K562 (cell line): ENCODE measurements at regions not wholly inside any gene's neighbourhood (a gene's known extent, or its start where the extent isn't known, plus 50 kb on each side); places are given as distances from the start of the nearest gene placed in this dataset.
A peak's percentile ranks its signal among the peaks of the same experiment; 100 is the strongest.

Source experiments
- CC2D1A ChIP-seq: fragments of 450-650 bp; IDR thresholded peaks from 2 replicates; pipeline ENCODE4 v1.6.1; 2017; ENCODE audit warnings: mild to moderate bottlenecking
- CREM ChIP-seq: IDR thresholded peaks from 2 replicates; pipeline ENCODE4 v1.6.1; 2014; ENCODE audit warnings: antibody characterized with exemption, low read depth
- CSDE1 ChIP-seq, 2 experiments: fragments of 450-650 bp; IDR thresholded peaks; 2 replicates each; pipeline ENCODE4 v1.6.1; 2016; ENCODE audit warnings: mild to moderate bottlenecking in 1 of 2
- FOXK2 ChIP-seq, 2 experiments: fragments of 450-650 bp; IDR thresholded peaks in 1 of 2; conservative IDR thresholded peaks in 1 of 2; 2 replicates each; pipeline ENCODE4 v1.6.1; 2016; ENCODE audit warnings: low read depth in 2 of 2, mild to moderate bottlenecking in 1 of 2
- KLF10 ChIP-seq: fragments of 250-450 bp; sonication (Bioruptor Pico); IDR thresholded peaks from 2 replicates; pipeline ENCODE4 v1.6.1; 2021; ENCODE audit warnings: matching md5 sums
- KLF16 ChIP-seq: IDR thresholded peaks from 2 replicates; pipeline ENCODE4 v1.6.1; 2016; ENCODE audit warnings: antibody characterized with exemption
- L3MBTL2 ChIP-seq: fragments of 450-650 bp; IDR thresholded peaks from 2 replicates; pipeline ENCODE4 v1.6.1; 2016; ENCODE audit warnings: mild to moderate bottlenecking, moderate library complexity
- RBM17 ChIP-seq: fragments of 200-400 bp; formaldehyde crosslinking; IDR thresholded peaks from 2 replicates; pipeline ENCODE4 v1.6.1; 2017; ENCODE audit warnings: low read depth, mild to moderate bottlenecking, low read length, borderline replicate concordance
- RFX1 ChIP-seq: fragments of 450-650 bp; IDR thresholded peaks from 2 replicates; pipeline ENCODE4 v1.6.1; 2016; ENCODE audit warnings: mild to moderate bottlenecking, moderate library complexity
- SETDB1 ChIP-seq: IDR thresholded peaks from one replicate; pipeline ENCODE4 v1.6.1; 2012; ENCODE audit warnings: low read length, control low read depth, inconsistent platforms
- SIRT6 ChIP-seq: IDR thresholded peaks from one replicate; pipeline ENCODE4 v1.6.1; 2012; ENCODE audit warnings: low read depth, mild to moderate bottlenecking, control low read depth, inconsistent platforms, low read length, moderate library complexity
- SMAD1 ChIP-seq: fragments of 150-350 bp; IDR thresholded peaks from 2 replicates; pipeline ENCODE4 v1.6.1; 2014; ENCODE audit warnings: low read length, low read depth; ENCODE audit not compliant: partially characterized antibody
- SUPT5H ChIP-seq: fragments of 450-650 bp; IDR thresholded peaks from 2 replicates; pipeline ENCODE4 v1.6.1; 2016
- TSC22D4 ChIP-seq: fragments of 450-650 bp; IDR thresholded peaks from 2 replicates; pipeline ENCODE4 v1.6.1; 2016; ENCODE audit warnings: missing genetic modification characterization, missing biosample characterization, control low read depth
- XRCC4 ChIP-seq: IDR thresholded peaks from one replicate; pipeline ENCODE4 v1.6.1; 2011; ENCODE audit not compliant: insufficient read depth, insufficient read length; ENCODE audit errors: extremely low read depth
- XRCC5 ChIP-seq: fragments of 200-400 bp; formaldehyde crosslinking; IDR thresholded peaks from 2 replicates; pipeline ENCODE4 v1.6.1; 2017; ENCODE audit warnings: low read depth, mild to moderate bottlenecking, low read length
- ZNF431 ChIP-seq: sonication (generic); formaldehyde crosslinking; IDR thresholded peaks from 2 replicates; pipeline ENCODE4 v1.8.0; 2022; ENCODE audit warnings: mild to moderate bottlenecking, missing genetic modification reagents
- TF ChIP-seq, protein P1 (sequence below): sonication (generic); formaldehyde crosslinking; IDR thresholded peaks from 2 replicates; pipeline ENCODE4 v1.8.1; 2023; ENCODE audit warnings: missing genetic modification reagents, mild to moderate bottlenecking, borderline replicate concordance
- TF ChIP-seq, protein P2 (sequence below): sonication (generic); formaldehyde crosslinking; IDR thresholded peaks from 2 replicates; pipeline ENCODE4 v1.8.0; 2022; ENCODE audit warnings: mild to moderate bottlenecking, missing genetic modification reagents
- TF ChIP-seq, protein P3 (sequence below): sonication (generic); formaldehyde crosslinking; IDR thresholded peaks from 2 replicates; pipeline ENCODE4 v1.8.0; 2023; ENCODE audit warnings: mild to moderate bottlenecking, missing genetic modification reagents
- TF ChIP-seq, protein P4 (sequence below): sonication (generic); formaldehyde crosslinking; IDR thresholded peaks from 2 replicates; pipeline ENCODE4 v1.8.0; 2022; ENCODE audit warnings: mild to moderate bottlenecking, missing genetic modification reagents, borderline replicate concordance

DNA sequence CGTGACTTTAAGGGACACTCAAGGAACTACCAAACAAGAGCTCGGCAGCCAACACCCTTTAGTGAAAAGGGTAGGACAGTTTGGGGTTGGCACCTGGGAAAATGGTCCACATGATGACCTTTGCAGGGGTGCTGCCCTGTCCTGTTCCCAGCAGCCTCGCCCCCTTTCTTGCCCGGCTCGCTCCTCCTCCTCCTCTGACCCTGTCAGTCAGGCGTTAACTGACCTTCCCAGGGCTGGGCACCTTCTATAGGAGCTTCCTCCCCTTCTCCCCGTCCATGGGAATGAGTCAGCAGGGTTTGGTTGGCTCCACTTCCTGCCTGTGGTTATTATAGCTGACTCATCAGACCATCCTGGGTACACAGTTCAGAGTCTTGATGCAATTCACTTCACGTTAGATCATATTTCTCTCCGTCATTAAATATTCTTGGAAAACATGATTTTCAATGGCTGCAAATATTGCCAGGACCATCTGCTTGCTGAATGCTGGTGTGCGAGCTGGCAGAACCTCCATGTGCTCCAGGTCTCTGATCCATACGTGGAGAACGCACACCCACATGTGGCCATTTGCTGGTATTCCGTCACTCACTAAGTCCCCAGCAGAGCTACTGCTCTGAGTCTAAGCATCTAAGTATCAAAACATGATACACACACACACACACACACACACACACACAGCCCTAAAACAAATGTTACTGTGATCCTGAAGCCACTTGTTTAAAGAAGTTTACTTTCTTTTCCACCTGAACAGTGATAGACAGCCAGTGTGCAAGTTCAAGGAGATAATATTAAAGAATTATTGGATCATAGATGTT, 185.0 kb downstream of the ANAPC1 start (continued):
- TF ChIP-seq, protein P1, sequence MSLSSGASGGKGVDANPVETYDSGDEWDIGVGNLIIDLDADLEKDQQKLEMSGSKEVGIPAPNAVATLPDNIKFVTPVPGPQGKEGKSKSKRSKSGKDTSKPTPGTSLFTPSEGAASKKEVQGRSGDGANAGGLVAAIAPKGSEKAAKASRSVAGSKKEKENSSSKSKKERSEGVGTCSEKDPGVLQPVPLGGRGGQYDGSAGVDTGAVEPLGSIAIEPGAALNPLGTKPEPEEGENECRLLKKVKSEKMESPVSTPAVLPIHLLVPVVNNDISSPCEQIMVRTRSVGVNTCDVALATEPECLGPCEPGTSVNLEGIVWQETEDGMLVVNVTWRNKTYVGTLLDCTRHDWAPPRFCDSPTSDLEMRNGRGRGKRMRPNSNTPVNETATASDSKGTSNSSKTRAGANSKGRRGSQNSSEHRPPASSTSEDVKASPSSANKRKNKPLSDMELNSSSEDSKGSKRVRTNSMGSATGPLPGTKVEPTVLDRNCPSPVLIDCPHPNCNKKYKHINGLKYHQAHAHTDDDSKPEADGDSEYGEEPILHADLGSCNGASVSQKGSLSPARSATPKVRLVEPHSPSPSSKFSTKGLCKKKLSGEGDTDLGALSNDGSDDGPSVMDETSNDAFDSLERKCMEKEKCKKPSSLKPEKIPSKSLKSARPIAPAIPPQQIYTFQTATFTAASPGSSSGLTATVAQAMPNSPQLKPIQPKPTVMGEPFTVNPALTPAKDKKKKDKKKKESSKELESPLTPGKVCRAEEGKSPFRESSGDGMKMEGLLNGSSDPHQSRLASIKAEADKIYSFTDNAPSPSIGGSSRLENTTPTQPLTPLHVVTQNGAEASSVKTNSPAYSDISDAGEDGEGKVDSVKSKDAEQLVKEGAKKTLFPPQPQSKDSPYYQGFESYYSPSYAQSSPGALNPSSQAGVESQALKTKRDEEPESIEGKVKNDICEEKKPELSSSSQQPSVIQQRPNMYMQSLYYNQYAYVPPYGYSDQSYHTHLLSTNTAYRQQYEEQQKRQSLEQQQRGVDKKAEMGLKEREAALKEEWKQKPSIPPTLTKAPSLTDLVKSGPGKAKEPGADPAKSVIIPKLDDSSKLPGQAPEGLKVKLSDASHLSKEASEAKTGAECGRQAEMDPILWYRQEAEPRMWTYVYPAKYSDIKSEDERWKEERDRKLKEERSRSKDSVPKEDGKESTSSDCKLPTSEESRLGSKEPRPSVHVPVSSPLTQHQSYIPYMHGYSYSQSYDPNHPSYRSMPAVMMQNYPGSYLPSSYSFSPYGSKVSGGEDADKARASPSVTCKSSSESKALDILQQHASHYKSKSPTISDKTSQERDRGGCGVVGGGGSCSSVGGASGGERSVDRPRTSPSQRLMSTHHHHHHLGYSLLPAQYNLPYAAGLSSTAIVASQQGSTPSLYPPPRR (CRISPR knock-in tag) = no peak
- TF ChIP-seq TSC22D4 (tag) (no peak), SIRT6 (no peak), RFX1 (no peak), XRCC4 (no peak), SMAD1 (no peak), CREM (peak; percentile 57; the same call in 1 of the 2 replicates), CC2D1A (peak; percentile 48; the same call in 1 of the 2 replicates), KLF16 (no peak), KLF10 (CRISPR knock-in tag) (no peak), ZNF431 (CRISPR knock-in tag) (no peak), XRCC5 (0 out of 2 replicates have a peak, but pooled peaks have one; percentile 45), CSDE1 (IDR thresholded peaks at IDR 0.05) (no peak), SETDB1 (no peak), FOXK2 (conservative IDR thresholded peaks at IDR 0.05 in 1 of 2, IDR thresholded peaks at IDR 0.05 in 1 of 2; ENCODE audit: low read depth in 2 of 2) (0 out of 4 replicates have a peak, but pooled peaks have one; percentile 16 to 36), SUPT5H (0 out of 2 replicates have a peak, but pooled peaks have one; percentile 35), L3MBTL2 (peak; percentile 84; the same call in 1 of the 2 replicates), RBM17 (no peak)
- TF ChIP-seq, protein P2, sequence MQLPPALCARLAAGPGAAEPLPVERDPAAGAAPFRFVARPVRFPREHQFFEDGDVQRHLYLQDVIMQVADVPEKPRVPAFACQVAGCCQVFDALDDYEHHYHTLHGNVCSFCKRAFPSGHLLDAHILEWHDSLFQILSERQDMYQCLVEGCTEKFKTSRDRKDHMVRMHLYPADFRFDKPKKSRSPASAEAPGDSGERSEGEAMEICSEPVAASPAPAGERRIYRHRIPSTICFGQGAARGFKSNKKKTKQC (CRISPR knock-in tag) = no peak
- TF ChIP-seq, protein P3, sequence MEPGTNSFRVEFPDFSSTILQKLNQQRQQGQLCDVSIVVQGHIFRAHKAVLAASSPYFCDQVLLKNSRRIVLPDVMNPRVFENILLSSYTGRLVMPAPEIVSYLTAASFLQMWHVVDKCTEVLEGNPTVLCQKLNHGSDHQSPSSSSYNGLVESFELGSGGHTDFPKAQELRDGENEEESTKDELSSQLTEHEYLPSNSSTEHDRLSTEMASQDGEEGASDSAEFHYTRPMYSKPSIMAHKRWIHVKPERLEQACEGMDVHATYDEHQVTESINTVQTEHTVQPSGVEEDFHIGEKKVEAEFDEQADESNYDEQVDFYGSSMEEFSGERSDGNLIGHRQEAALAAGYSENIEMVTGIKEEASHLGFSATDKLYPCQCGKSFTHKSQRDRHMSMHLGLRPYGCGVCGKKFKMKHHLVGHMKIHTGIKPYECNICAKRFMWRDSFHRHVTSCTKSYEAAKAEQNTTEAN (CRISPR knock-in tag) = no peak
- TF ChIP-seq, protein P4, sequence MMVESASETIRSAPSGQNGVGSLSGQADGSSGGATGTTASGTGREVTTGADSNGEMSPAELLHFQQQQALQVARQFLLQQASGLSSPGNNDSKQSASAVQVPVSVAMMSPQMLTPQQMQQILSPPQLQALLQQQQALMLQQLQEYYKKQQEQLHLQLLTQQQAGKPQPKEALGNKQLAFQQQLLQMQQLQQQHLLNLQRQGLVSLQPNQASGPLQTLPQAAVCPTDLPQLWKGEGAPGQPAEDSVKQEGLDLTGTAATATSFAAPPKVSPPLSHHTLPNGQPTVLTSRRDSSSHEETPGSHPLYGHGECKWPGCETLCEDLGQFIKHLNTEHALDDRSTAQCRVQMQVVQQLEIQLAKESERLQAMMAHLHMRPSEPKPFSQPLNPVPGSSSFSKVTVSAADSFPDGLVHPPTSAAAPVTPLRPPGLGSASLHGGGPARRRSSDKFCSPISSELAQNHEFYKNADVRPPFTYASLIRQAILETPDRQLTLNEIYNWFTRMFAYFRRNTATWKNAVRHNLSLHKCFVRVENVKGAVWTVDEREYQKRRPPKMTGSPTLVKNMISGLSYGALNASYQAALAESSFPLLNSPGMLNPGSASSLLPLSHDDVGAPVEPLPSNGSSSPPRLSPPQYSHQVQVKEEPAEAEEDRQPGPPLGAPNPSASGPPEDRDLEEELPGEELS (CRISPR knock-in tag) = no peak
